ENCODE measurements at regions not wholly inside any gene's neighbourhood (a gene's known extent, or its start where the extent isn't known, plus 50 kb on each side); places are given as distances from the start of the nearest gene placed in this dataset.

DNA sequence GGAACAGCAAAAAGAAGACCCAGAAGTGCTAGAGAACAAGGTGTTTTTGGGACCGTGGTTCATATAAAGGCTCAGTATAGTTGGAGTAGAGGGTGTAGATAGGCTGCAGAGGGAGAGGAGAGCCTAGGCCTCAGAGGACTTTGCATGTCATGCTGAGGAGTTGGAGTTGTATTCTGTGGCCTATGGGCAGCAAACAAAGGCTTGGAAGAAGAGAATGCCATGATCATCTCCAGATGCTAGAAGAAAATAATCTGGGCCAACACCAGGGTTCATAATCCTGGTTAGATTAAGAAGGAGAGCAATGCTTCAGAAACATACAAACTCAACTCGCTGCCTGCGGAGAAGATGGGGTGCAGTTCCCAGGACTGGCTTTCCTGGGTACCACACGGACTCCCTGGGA is 262.8 kb upstream of the USP24 start:
- Histone ChIP-seq H3K9me3 (no peaks in the 10 kb centered on the region), H3K36me3 (no peaks in the 10 kb centered on the region), H3K4me1 (peaks cover 0 to 5% of the 10 kb centered on the region in 2 donors), H3K4me3 (no peak overlapping the region), H3K27ac (no peak overlapping the region), H3K27me3 (no peaks in the 10 kb centered on the region)
- TF ChIP-seq, protein P1, sequence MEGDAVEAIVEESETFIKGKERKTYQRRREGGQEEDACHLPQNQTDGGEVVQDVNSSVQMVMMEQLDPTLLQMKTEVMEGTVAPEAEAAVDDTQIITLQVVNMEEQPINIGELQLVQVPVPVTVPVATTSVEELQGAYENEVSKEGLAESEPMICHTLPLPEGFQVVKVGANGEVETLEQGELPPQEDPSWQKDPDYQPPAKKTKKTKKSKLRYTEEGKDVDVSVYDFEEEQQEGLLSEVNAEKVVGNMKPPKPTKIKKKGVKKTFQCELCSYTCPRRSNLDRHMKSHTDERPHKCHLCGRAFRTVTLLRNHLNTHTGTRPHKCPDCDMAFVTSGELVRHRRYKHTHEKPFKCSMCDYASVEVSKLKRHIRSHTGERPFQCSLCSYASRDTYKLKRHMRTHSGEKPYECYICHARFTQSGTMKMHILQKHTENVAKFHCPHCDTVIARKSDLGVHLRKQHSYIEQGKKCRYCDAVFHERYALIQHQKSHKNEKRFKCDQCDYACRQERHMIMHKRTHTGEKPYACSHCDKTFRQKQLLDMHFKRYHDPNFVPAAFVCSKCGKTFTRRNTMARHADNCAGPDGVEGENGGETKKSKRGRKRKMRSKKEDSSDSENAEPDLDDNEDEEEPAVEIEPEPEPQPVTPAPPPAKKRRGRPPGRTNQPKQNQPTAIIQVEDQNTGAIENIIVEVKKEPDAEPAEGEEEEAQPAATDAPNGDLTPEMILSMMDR (IDR thresholded peaks at IDR 0.05) = no peak
- DNase-seq (ENCODE audit: low spot score) = no peak

GRCh38 chr1:55476445-55477015 is 261.4 kb upstream of the USP24 start:
- no peak for DNase-seq (ENCODE audit: low spot score)
- no peak overlapping the region for H3K4me3 ChIP-seq
- peaks cover 0 to 5% of the 10 kb centered on the region in 2 donors for H3K4me1 ChIP-seq
- TF ChIP-seq, protein P1 (IDR thresholded peaks at IDR 0.05) = no peak
- no peak overlapping the region for H3K27ac ChIP-seq
- H3K9me3 ChIP-seq = no peaks in the 10 kb centered on the region
- no peaks in the 10 kb centered on the region for H3K36me3 ChIP-seq
- no peaks in the 10 kb centered on the region for H3K27me3 ChIP-seq

- Histone ChIP-seq H3K27ac (no peak overlapping the region), H3K4me1 (peaks cover 0 to 5% of the 10 kb centered on the region in 2 donors), H3K4me3 (no peak overlapping the region), H3K9me3 (no peaks in the 10 kb centered on the region), H3K36me3 (no peaks in the 10 kb centered on the region), H3K27me3 (no peaks in the 10 kb centered on the region)
- TF ChIP-seq, protein P1 (IDR thresholded peaks at IDR 0.05) = no peak
- no peak for DNase-seq (ENCODE audit: low spot score)
Measured at GRCh38 chr1:55474168-55474786, 259.1 kb upstream of the USP24 start.

DNA sequence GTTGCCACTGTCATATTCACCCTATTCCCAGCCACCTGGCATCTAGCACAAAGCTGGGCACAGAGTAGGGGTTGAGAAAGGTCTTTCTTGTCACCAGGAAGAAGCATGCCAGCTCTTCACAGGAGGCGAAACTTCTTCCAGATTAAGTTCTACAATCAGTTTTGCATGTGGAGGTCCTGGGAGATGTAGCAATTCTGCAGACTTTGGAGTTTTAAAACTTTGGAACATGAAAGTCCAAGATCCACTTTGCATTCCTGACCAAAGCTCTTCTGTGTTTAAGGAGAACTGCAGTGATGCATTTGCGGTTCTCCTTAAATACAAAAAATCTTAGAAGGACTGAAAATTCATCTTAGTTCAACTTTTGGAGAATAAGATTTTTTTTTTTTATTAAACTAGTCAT is 258.5 kb upstream of the USP24 start:
- TF ChIP-seq, protein P1 (IDR thresholded peaks at IDR 0.05) = no peak
- DNase-seq (ENCODE audit: low spot score) = no peak
- no peaks in the 10 kb centered on the region for H3K9me3 ChIP-seq
- H3K4me3 ChIP-seq = no peak overlapping the region
- H3K4me1 ChIP-seq = peaks cover 0 to 5% of the 10 kb centered on the region in 2 donors
- no peaks in the 10 kb centered on the region for H3K36me3 ChIP-seq
- H3K27ac ChIP-seq = no peak overlapping the region
- H3K27me3 ChIP-seq = no peaks in the 10 kb centered on the region

- Histone ChIP-seq H3K4me3 (no peak overlapping the region), H3K36me3 (no peaks in the 10 kb centered on the region), H3K27ac (no peak overlapping the region), H3K27me3 (no peaks in the 10 kb centered on the region), H3K4me1 (peaks cover 0 to 5% of the 10 kb centered on the region in 2 donors), H3K9me3 (no peaks in the 10 kb centered on the region)
- DNase-seq (ENCODE audit: low spot score) = no peak
- TF ChIP-seq, protein P1 (IDR thresholded peaks at IDR 0.05) = no peak
Measured at GRCh38 chr1:55472784-55473183, 257.6 kb upstream of the USP24 start.

- Histone ChIP-seq H3K4me3 (no peak overlapping the region), H3K27ac (no peak overlapping the region), H3K4me1 (peaks cover 0 to 5% of the 10 kb centered on the region in 2 donors), H3K9me3 (no peaks in the 10 kb centered on the region), H3K36me3 (no peaks in the 10 kb centered on the region), H3K27me3 (no peaks in the 10 kb centered on the region)
- TF ChIP-seq, protein P1 (IDR thresholded peaks at IDR 0.05) = no peak
- DNase-seq (ENCODE audit: low spot score) = no peak
Measured at GRCh38 chr1:55472115-55472514, 257.0 kb upstream of the USP24 start.
